H1 (cell line): ENCODE measurements at regions not wholly inside any gene's neighbourhood (a gene's known extent, or its start where the extent isn't known, plus 50 kb on each side); places are given as distances from the start of the nearest gene placed in this dataset.

Source experiments
- CTCF ChIA-PET: fragments of 300-600 bp; sonication (Branson Sonifier 250); formaldehyde crosslinking; loops from one replicate; lab custom pipeline; 2021; ENCODE audit not compliant: partially characterized antibody; lab: Charles Lee
- POLR2A ChIA-PET: fragments of 300-600 bp; sonication (Branson Sonifier 250); formaldehyde crosslinking; loops from one replicate; lab custom pipeline; 2021; ENCODE audit warnings: inconsistent platforms; ENCODE audit not compliant: partially characterized antibody; lab: Charles Lee
- DNase-seq, 2 experiments: peaks; one replicate each; pipeline versions ENCODE4 v3.0.0 to v3.0.0-alpha.2; 2010 to 2022; ENCODE audit warnings: low spot score in 2 of 2, low read depth in 1 of 2, mixed read lengths in 1 of 2
- FAIRE-seq: peaks from 2 replicates; lab custom pipeline; 2011; peaks lifted over from hg19 to GRCh38; lab: Jason Lieb, UNC
- H2AFZ ChIP-seq: 2 replicates; pipeline ENCODE4 v1.8.1; 2012; ENCODE audit warnings: low read length, inconsistent platforms
- H2AK5ac ChIP-seq: 2 replicates; pipeline ENCODE4 v1.6.1; 2013; ENCODE audit warnings: low read depth, low read length
- H2BK120ac ChIP-seq: replicated peaks from 2 replicates; pipeline ENCODE3; 2013; ENCODE audit warnings: low read depth, low read length, inconsistent platforms
- H2BK12ac ChIP-seq: 2 replicates; pipeline ENCODE4 v1.6.1; 2013; ENCODE audit warnings: low read depth, low read length
- H2BK15ac ChIP-seq: 2 replicates; pipeline ENCODE4 v1.6.1; 2013; ENCODE audit warnings: low read length
- H2BK20ac ChIP-seq: 2 replicates; pipeline ENCODE4 v1.6.1; 2013; ENCODE audit warnings: low read length
- H2BK5ac ChIP-seq: 2 replicates; pipeline ENCODE4 v1.6.1; 2013; ENCODE audit warnings: low read depth, low read length
- H3K14ac ChIP-seq: 2 replicates; pipeline ENCODE4 v1.6.1; 2013; ENCODE audit warnings: inconsistent platforms; ENCODE audit not compliant: insufficient read length
- H3K18ac ChIP-seq: 2 replicates; pipeline ENCODE4 v1.6.1; 2013; ENCODE audit warnings: low read length; ENCODE audit errors: extremely low read depth
- H3K23ac ChIP-seq: 2 replicates; pipeline ENCODE4 v1.6.1; 2013; ENCODE audit warnings: inconsistent platforms; ENCODE audit not compliant: insufficient read length
- H3K23me2 ChIP-seq: 2 replicates; pipeline ENCODE4 v1.6.1; 2013; ENCODE audit warnings: low read depth, low read length
- H3K27ac ChIP-seq: 2 replicates; pipeline ENCODE4 v1.6.1; 2011; ENCODE audit warnings: low read depth, low read length, inconsistent platforms
- H3K27me3 ChIP-seq, 4 experiments: replicated peaks in 1 of 4; 1 replicate in 1 of 4; 2 replicates in 3 of 4; pipeline versions ENCODE4 v1.6.1 to v1.8.1; 2011 to 2013; ENCODE audit warnings: low read length in 3 of 4, mild to moderate bottlenecking in 3 of 4, inconsistent platforms in 2 of 4, mixed read lengths in 2 of 4, moderate library complexity in 1 of 4; ENCODE audit not compliant: control insufficient read depth in 3 of 4, insufficient read depth in 3 of 4; ENCODE audit errors: extremely low read depth in 1 of 4
- H3K36me3 ChIP-seq, 4 experiments: 2 replicates each; pipeline versions ENCODE4 v1.6.1 to v1.8.1; 2011 to 2013; ENCODE audit warnings: mild to moderate bottlenecking in 4 of 4, low read length in 3 of 4, moderate library complexity in 2 of 4, control low read depth in 1 of 4, inconsistent platforms in 1 of 4; ENCODE audit not compliant: insufficient read depth in 4 of 4, control insufficient read depth in 2 of 4
- H3K4ac ChIP-seq: replicated peaks from 2 replicates; pipeline ENCODE3; 2013; ENCODE audit warnings: low read length, low read depth, mixed read lengths, inconsistent platforms; ENCODE audit not compliant: insufficient read length
- H3K4me1 ChIP-seq, 4 experiments: replicated peaks in 1 of 4; 1 replicate in 1 of 4; 2 replicates in 3 of 4; pipeline versions ENCODE4 v1.6.1 to v1.8.1; 2011 to 2013; ENCODE audit warnings: low read length in 3 of 4, inconsistent platforms in 2 of 4, mixed read lengths in 1 of 4; ENCODE audit not compliant: insufficient read depth in 4 of 4, control insufficient read depth in 3 of 4
- H3K4me2 ChIP-seq, 2 experiments: 2 replicates each; pipeline versions ENCODE4 v1.6.1 to v1.8.1; 2011 to 2013; ENCODE audit warnings: low read depth in 2 of 2, low read length in 2 of 2, control low read depth in 1 of 2, inconsistent platforms in 1 of 2, mild to moderate bottlenecking in 1 of 2; ENCODE audit not compliant: insufficient read depth in 1 of 2
- H3K4me3 ChIP-seq, 4 experiments: fragments of 200-600, 300-600 bp in 1 of 4; sonication (generic), shearing (Covaris generic), sonication (Bioruptor Twin) in 1 of 4; 2 replicates each; pipeline versions ENCODE4 v1.5.1 to v1.8.1; 2011 to 2016; ENCODE audit warnings: low read length in 4 of 4, low read depth in 3 of 4, control low read depth in 2 of 4, inconsistent platforms in 2 of 4, mild to moderate bottlenecking in 2 of 4, mixed read lengths in 1 of 4, moderate library complexity in 1 of 4; ENCODE audit not compliant: insufficient read depth in 2 of 4; ENCODE audit errors: extremely low read depth in 1 of 4
- H3K56ac ChIP-seq: replicated peaks from 2 replicates; pipeline ENCODE3; 2013; ENCODE audit warnings: low read depth, mild to moderate bottlenecking, mixed read lengths, low read length, inconsistent platforms; ENCODE audit not compliant: insufficient read length
- H3K79me1 ChIP-seq: 2 replicates; pipeline ENCODE4 v1.6.1; 2013; ENCODE audit warnings: low read depth, low read length, control low read depth
- H3K79me2 ChIP-seq, 2 experiments: 2 replicates each; pipeline versions ENCODE4 v1.6.1 to v1.8.1; 2012 to 2013; ENCODE audit warnings: low read length in 2 of 2, mild to moderate bottlenecking in 2 of 2, inconsistent platforms in 1 of 2; ENCODE audit not compliant: insufficient read depth in 2 of 2, control insufficient read depth in 1 of 2
- H3K9ac ChIP-seq, 4 experiments: replicated peaks in 1 of 4; 1 replicate in 1 of 4; 2 replicates in 3 of 4; pipeline versions ENCODE4 v1.6.1 to v1.8.1; 2011 to 2013; ENCODE audit warnings: low read depth in 3 of 4, low read length in 3 of 4, control low read depth in 2 of 4, mild to moderate bottlenecking in 2 of 4, moderate library complexity in 2 of 4, inconsistent platforms in 1 of 4; ENCODE audit errors: extremely low read depth in 1 of 4
- H3K9me3 ChIP-seq, 2 experiments: 2 replicates each; pipeline versions ENCODE4 v1.6.1 to v1.8.1; 2012 to 2013; ENCODE audit warnings: mild to moderate bottlenecking in 2 of 2, moderate library complexity in 2 of 2, control low read depth in 1 of 2, inconsistent platforms in 1 of 2, low read depth in 1 of 2, low read length in 1 of 2, mixed read lengths in 1 of 2; ENCODE audit not compliant: insufficient read depth in 2 of 2
- H4K20me1 ChIP-seq, 2 experiments: replicated peaks in 1 of 2; 2 replicates each; pipeline versions ENCODE3 to v1.8.1; 2011 to 2013; ENCODE audit warnings: inconsistent platforms in 2 of 2, low read length in 2 of 2, mild to moderate bottlenecking in 1 of 2; ENCODE audit not compliant: insufficient read depth in 2 of 2, control insufficient read depth in 1 of 2
- H4K5ac ChIP-seq: 2 replicates; pipeline ENCODE4 v1.6.1; 2013; ENCODE audit warnings: low read length, low read depth, mixed read lengths, inconsistent platforms; ENCODE audit not compliant: insufficient read length
- H4K8ac ChIP-seq: 2 replicates; pipeline ENCODE4 v1.8.0; 2013; ENCODE audit warnings: mild to moderate bottlenecking, moderate library complexity, low read length, inconsistent platforms; ENCODE audit not compliant: insufficient read depth; ENCODE audit errors: extremely low read depth
- H4K91ac ChIP-seq: replicated peaks from 2 replicates; pipeline ENCODE3; 2013; ENCODE audit warnings: low read length, mixed read lengths, inconsistent platforms; ENCODE audit not compliant: insufficient read length
- ATF2 ChIP-seq: IDR thresholded peaks from 2 replicates; pipeline ENCODE4 v1.6.1; 2012; ENCODE audit warnings: low read length, inconsistent platforms
- CEBPB ChIP-seq: IDR thresholded peaks from 2 replicates; pipeline ENCODE4 v1.6.1; 2012; ENCODE audit warnings: low read depth, low read length
- CTBP2 ChIP-seq: IDR thresholded peaks from 2 replicates; pipeline ENCODE4 v1.7.0; 2011; ENCODE audit warnings: borderline replicate concordance, mild to moderate bottlenecking, moderate library complexity, mixed read lengths, low read length; ENCODE audit not compliant: insufficient read depth, insufficient read length
- CTCF ChIP-seq, 3 experiments: IDR thresholded peaks; 1 replicate in 2 of 3; 2 replicates in 1 of 3; pipeline versions ENCODE4 v1.5.1 to v1.6.1; 2011; ENCODE audit warnings: low read length in 3 of 3, mild to moderate bottlenecking in 3 of 3, inconsistent platforms in 2 of 3, low read depth in 1 of 3, moderate library complexity in 1 of 3; ENCODE audit not compliant: insufficient read depth in 1 of 3; ENCODE audit errors: control extremely low read depth in 1 of 3
- PHF8 ChIP-seq: fragments of 200-600 bp; sonication (generic); conservative IDR thresholded peaks from 2 replicates; pipeline ENCODE4 v1.7.1; 2012; ENCODE audit warnings: low read depth, mild to moderate bottlenecking, inconsistent platforms, low read length, moderate library complexity
- RAD21 ChIP-seq, 2 experiments: IDR thresholded peaks in 1 of 2; conservative IDR thresholded peaks in 1 of 2; 2 replicates each; pipeline ENCODE4 v1.6.1; 2011; ENCODE audit warnings: low read depth in 2 of 2, low read length in 2 of 2, improper control_type of control experiment in 1 of 2, inconsistent platforms in 1 of 2, mild to moderate bottlenecking in 1 of 2, moderate library complexity in 1 of 2
- SP2 ChIP-seq: IDR thresholded peaks from 2 replicates; pipeline ENCODE4 v1.6.1; 2012; ENCODE audit warnings: mild to moderate bottlenecking, low read length, inconsistent platforms
- TAF7 ChIP-seq: optimal IDR thresholded peaks from 2 replicates; pipeline ENCODE3; 2011; ENCODE audit warnings: low read depth, mild to moderate bottlenecking, inconsistent platforms, low read length, moderate library complexity, borderline replicate concordance
- USF2 ChIP-seq: IDR thresholded peaks from 2 replicates; pipeline ENCODE4 v1.6.1; 2011; ENCODE audit warnings: low read length, improper control_type of control experiment

GRCh38 chr6:126437205-126437604, 97.3 kb downstream of the CENPW start:
- H2BK120ac ChIP-seq, result no peak overlapping the region
- no peaks in the 10 kb centered on the region for H3K36me3 ChIP-seq
- H3K9ac ChIP-seq, result no peak overlapping the region
- no peak overlapping the region for H3K18ac ChIP-seq
- H3K4ac ChIP-seq, result no peak overlapping the region
- H2AK5ac ChIP-seq, result no peak overlapping the region
- DNase-seq, result no peak
- no peak overlapping the region for H3K14ac ChIP-seq
- H3K27me3 ChIP-seq, result no peaks in the 10 kb centered on the region
- ChIA-PET CTCF (interaction anchor here (1.2 kb wide), 1 partner anchor 260 kb away, joined by 4 read pairs; no protein-coding TSS in a partner anchor), POLR2A (no interaction called here)
- no peaks in the 10 kb centered on the region for H3K79me1 ChIP-seq
- no peak overlapping the region for H3K23ac ChIP-seq
- no peak overlapping the region for H2BK15ac ChIP-seq
- no peak overlapping the region for H2BK5ac ChIP-seq
- H3K4me1 ChIP-seq, result no peaks in the 10 kb centered on the region
- no peak overlapping the region for H3K4me3 ChIP-seq
- H3K4me2 ChIP-seq, result no peak overlapping the region
- H4K91ac ChIP-seq, result no peak overlapping the region
- H3K9me3 ChIP-seq, result no peaks in the 10 kb centered on the region
- no peak overlapping the region for H2BK20ac ChIP-seq
- no peaks in the 10 kb centered on the region for H3K79me2 ChIP-seq
- H2BK12ac ChIP-seq, result no peak overlapping the region
- no peak for FAIRE-seq
- no peak overlapping the region for H4K5ac ChIP-seq
- H4K20me1 ChIP-seq, result no peaks in the 10 kb centered on the region
- no peaks in the 10 kb centered on the region for H3K23me2 ChIP-seq
- no peak overlapping the region for H3K56ac ChIP-seq
- no peak overlapping the region for H4K8ac ChIP-seq
- H2AFZ ChIP-seq, result no peak overlapping the region
- no peak overlapping the region for H3K27ac ChIP-seq
- TF ChIP-seq PHF8, result no peak
- no peak for TF ChIP-seq ATF2
- TF ChIP-seq TAF7, result no peak
- no peak for TF ChIP-seq RAD21 (IDR thresholded peaks at IDR 0.05 in 1 of 2, conservative IDR thresholded peaks at IDR 0.05 in 1 of 2; ENCODE audit: low read depth in 2 of 2, low read length in 2 of 2)
- TF ChIP-seq CTCF (IDR thresholded peaks at IDR 0.05; ENCODE audit: control extremely low read depth in 1 of 3, insufficient read depth in 1 of 3, low read depth in 1 of 3, low read length in 3 of 3), result no peak
- TF ChIP-seq SP2, result no peak
- TF ChIP-seq CEBPB, result no peak
- no peak for TF ChIP-seq USF2
- TF ChIP-seq CTBP2, result no peak
